Keratinocyte (primary cell): ENCODE measurements at regions not wholly inside any gene's neighbourhood (a gene's known extent, or its start where the extent isn't known, plus 50 kb on each side); places are given as distances from the start of the nearest gene placed in this dataset.

Experiments
- DNase-seq: peaks from one replicate; pipeline ENCODE4 v3.0.0-alpha.2; 2011; ENCODE audit warnings: low read depth, missing footprints, low spot score
- FAIRE-seq: peaks from 2 replicates; lab custom pipeline; 2011; peaks lifted over from hg19 to GRCh38; lab: Jason Lieb, UNC
- H2AFZ ChIP-seq: 2 replicates; pipeline ENCODE4 v1.6.0; 2012; ENCODE audit warnings: low read length, control low read depth, inconsistent platforms; ENCODE audit not compliant: control insufficient read depth
- H3K27ac ChIP-seq: 2 replicates; pipeline ENCODE4 v1.5.1; 2011; ENCODE audit warnings: low read length; ENCODE audit not compliant: control insufficient read depth, insufficient read depth
- H3K27me3 ChIP-seq: 3 replicates; pipeline ENCODE4 v1.6.0; 2011; ENCODE audit warnings: low read length; ENCODE audit not compliant: control insufficient read depth, insufficient read depth; ENCODE audit errors: extremely low read depth
- H3K36me3 ChIP-seq, 2 experiments: 2 replicates in 1 of 2; 3 replicates in 1 of 2; pipeline ENCODE4 v1.5.1; 2011; ENCODE audit warnings: low read length in 2 of 2, mild to moderate bottlenecking in 1 of 2; ENCODE audit not compliant: control insufficient read depth in 2 of 2, insufficient read depth in 2 of 2; ENCODE audit errors: extremely low read depth in 1 of 2
- H3K4me1 ChIP-seq: 3 replicates; pipeline ENCODE4 v1.5.1; 2011; ENCODE audit warnings: low read length; ENCODE audit not compliant: control insufficient read depth, insufficient read depth; ENCODE audit errors: extremely low read depth
- H3K4me2 ChIP-seq: 3 replicates; pipeline ENCODE4 v1.6.0; 2011; ENCODE audit warnings: low read depth, low read length; ENCODE audit not compliant: control insufficient read depth, insufficient read depth; ENCODE audit errors: extremely low read depth
- H3K4me3 ChIP-seq, 3 experiments: fragments of 200-600 bp in 1 of 3; sonication (generic) in 1 of 3; 2 replicates in 2 of 3; 3 replicates in 1 of 3; pipeline ENCODE4 v1.5.1; 2011 to 2016; ENCODE audit warnings: low read length in 3 of 3, mild to moderate bottlenecking in 3 of 3, control low read depth in 2 of 3, inconsistent platforms in 1 of 3, low read depth in 1 of 3, mixed read lengths in 1 of 3, mixed run types in 1 of 3, moderate library complexity in 1 of 3; ENCODE audit not compliant: control insufficient read depth in 2 of 3, insufficient read depth in 2 of 3; ENCODE audit errors: extremely low read depth in 1 of 3
- H3K79me2 ChIP-seq: 2 replicates; pipeline ENCODE4 v1.6.0; 2012; ENCODE audit warnings: low read length; ENCODE audit not compliant: control insufficient read depth, insufficient read depth
- H3K9ac ChIP-seq: 3 replicates; pipeline ENCODE4 v1.6.0; 2011; ENCODE audit warnings: low read length; ENCODE audit not compliant: control insufficient read depth, insufficient read depth; ENCODE audit errors: extremely low read depth
- H3K9me1 ChIP-seq: 3 replicates; pipeline ENCODE4 v1.6.0; 2011; ENCODE audit warnings: low read length; ENCODE audit not compliant: control insufficient read depth, insufficient read depth; ENCODE audit errors: extremely low read depth
- H3K9me3 ChIP-seq: 2 replicates; pipeline ENCODE4 v1.5.1; 2012; ENCODE audit warnings: low read depth, low read length; ENCODE audit not compliant: control insufficient read depth
- H4K20me1 ChIP-seq: 3 replicates; pipeline ENCODE4 v1.6.0; 2011; ENCODE audit warnings: low read length; ENCODE audit not compliant: control insufficient read depth, insufficient read depth; ENCODE audit errors: extremely low read depth
- CTCF ChIP-seq, 3 experiments: IDR thresholded peaks in 1 of 3; conservative IDR thresholded peaks in 1 of 3; optimal IDR thresholded peaks in 1 of 3; 2 replicates in 2 of 3; 3 replicates in 1 of 3; pipeline versions ENCODE3 to v1.5.1; 2011; ENCODE audit warnings: low read length in 3 of 3, mild to moderate bottlenecking in 3 of 3, moderate library complexity in 2 of 3, control low read depth in 1 of 3, inconsistent platforms in 1 of 3; ENCODE audit not compliant: insufficient read depth in 2 of 3; ENCODE audit errors: extremely low read depth in 1 of 3
- EZH2 ChIP-seq: IDR thresholded peaks from one replicate; pipeline ENCODE4 v1.6.1; 2012; ENCODE audit warnings: inconsistent platforms, mild to moderate bottlenecking, low read length, moderate library complexity
- dilution Hi-C: fragments of 300-500 bp; cut with MboI; formaldehyde crosslinking; loops from one replicate; pipeline ENCODE4 v1.7.0; 2020; ENCODE audit warnings: low sequenced_read_pairs; ENCODE audit not compliant: extremely low pct_ligation_motif_present

GRCh38 chr16:54421220-54421619, 134.6 kb upstream of the IRX3 start:
- peaks cover 3% of the 10 kb centered on the region for H3K9me1 ChIP-seq
- no peak overlapping the region for H3K27ac ChIP-seq
- no peak overlapping the region for H2AFZ ChIP-seq
- no peaks in the 10 kb centered on the region for H3K79me2 ChIP-seq
- FAIRE-seq (no peak), DNase-seq (no peak)
- peaks cover 37% of the 10 kb centered on the region for H3K4me1 ChIP-seq
- no peaks in the 10 kb centered on the region for H4K20me1 ChIP-seq
- H3K4me2 ChIP-seq: no peak overlapping the region
- H3K9ac ChIP-seq: no peak overlapping the region
- no peaks in the 10 kb centered on the region for H3K9me3 ChIP-seq
- no peak overlapping the region for H3K4me3 ChIP-seq
- H3K36me3 ChIP-seq: no peaks in the 10 kb centered on the region
- dilution Hi-C loops: no loop called here
- H3K27me3 ChIP-seq: no peaks in the 10 kb centered on the region
- no peak for TF ChIP-seq EZH2
- no peak for TF ChIP-seq CTCF (optimal IDR thresholded peaks at IDR 0.05 in 1 of 3, IDR thresholded peaks at IDR 0.05 in 1 of 3, conservative IDR thresholded peaks at IDR 0.05 in 1 of 3; ENCODE audit: extremely low read depth in 1 of 3, insufficient read depth in 2 of 3, low read length in 3 of 3)

GRCh38 chr16:54418903-54419302, 132.3 kb upstream of the IRX3 start:
- no peaks in the 10 kb centered on the region for H3K36me3 ChIP-seq
- H3K79me2 ChIP-seq: no peaks in the 10 kb centered on the region
- TF ChIP-seq EZH2: no peak
- no peak for TF ChIP-seq CTCF (optimal IDR thresholded peaks at IDR 0.05 in 1 of 3, IDR thresholded peaks at IDR 0.05 in 1 of 3, conservative IDR thresholded peaks at IDR 0.05 in 1 of 3; ENCODE audit: extremely low read depth in 1 of 3, insufficient read depth in 2 of 3, low read length in 3 of 3)
- no peaks in the 10 kb centered on the region for H3K9me3 ChIP-seq
- FAIRE-seq: no peak
- no peak overlapping the region for H3K4me2 ChIP-seq
- H3K27ac ChIP-seq: no peak overlapping the region
- H4K20me1 ChIP-seq: no peaks in the 10 kb centered on the region
- dilution Hi-C loops: no loop called here
- DNase-seq: no peak
- no peak overlapping the region for H3K9ac ChIP-seq
- no peak overlapping the region for H2AFZ ChIP-seq
- H3K9me1 ChIP-seq: no peaks in the 10 kb centered on the region
- no peak overlapping the region for H3K4me3 ChIP-seq
- H3K4me1 ChIP-seq: peaks cover 21% of the 10 kb centered on the region
- H3K27me3 ChIP-seq: peaks cover under 1% of the 10 kb centered on the region
